ENCODE measurements at regions not wholly inside any gene's neighbourhood (a gene's known extent, or its start where the extent isn't known, plus 50 kb on each side); places are given as distances from the start of the nearest gene placed in this dataset.
"Not testable (repeated sequence)": the region's sequence is repeated elsewhere in the genome, so short reads cannot be mapped to it uniquely, and the experiment has no call there.

- no peak for DNase-seq
Observed at GRCh38 chr2:49861821-49862220, 707.5 kb upstream of the FSHR start.

- DNase-seq, result no peak
Observed at GRCh38 chr2:49860834-49861233, 706.5 kb upstream of the FSHR start.

GRCh38 chr2:49860170-49860569 is 705.9 kb upstream of the FSHR start:
- no peak for DNase-seq

- no peak for DNase-seq
Observed at GRCh38 chr2:49858657-49859056, 704.3 kb upstream of the FSHR start.

- no peak for DNase-seq
Observed at GRCh38 chr2:49858113-49858490, 703.8 kb upstream of the FSHR start.

GRCh38 chr2:49857371-49858112 is 703.2 kb upstream of the FSHR start:
- no peak for DNase-seq

GRCh38 chr2:49845671-49846070 is 691.4 kb upstream of the FSHR start:
- no peak for DNase-seq

- no peak for DNase-seq
Observed at GRCh38 chr2:49845021-49845420, 690.7 kb upstream of the FSHR start.

- not testable (repeated sequence) for DNase-seq
Observed at GRCh38 chr2:49844113-49844512, 689.8 kb upstream of the FSHR start.

- no peak for DNase-seq
Observed at GRCh38 chr2:49843314-49843713, 689.0 kb upstream of the FSHR start.

GRCh38 chr2:49840428-49840975 is 686.2 kb upstream of the FSHR start:
- DNase-seq, result no peak

GRCh38 chr2:49839818-49840217 is 685.5 kb upstream of the FSHR start:
- DNase-seq, result no peak

- no peak for DNase-seq
Observed at GRCh38 chr2:49837561-49838293, 683.4 kb upstream of the FSHR start.

- no peak for DNase-seq
Observed at GRCh38 chr2:49836017-49836416, 681.7 kb upstream of the FSHR start.

- DNase-seq, result no peak
Observed at GRCh38 chr2:49834433-49834832, 680.1 kb upstream of the FSHR start.

- DNase-seq, result no peak
Observed at GRCh38 chr2:49832555-49832954, 678.2 kb upstream of the FSHR start.

GRCh38 chr2:49831698-49832367 is 677.5 kb upstream of the FSHR start:
- no peak for DNase-seq

- no peak for DNase-seq
Observed at GRCh38 chr2:49830846-49831245, 676.5 kb upstream of the FSHR start.

GRCh38 chr2:49827366-49827765 is 673.1 kb upstream of the FSHR start:
- DNase-seq, result no peak

- DNase-seq, result no peak
Observed at GRCh38 chr2:49813208-49813607, 658.9 kb upstream of the FSHR start.

- no peak for DNase-seq
Observed at GRCh38 chr2:49812730-49813129, 658.4 kb upstream of the FSHR start.

- DNase-seq, result no peak
Observed at GRCh38 chr2:49811502-49811901, 657.2 kb upstream of the FSHR start.

- no peak for DNase-seq
Observed at GRCh38 chr2:49807689-49808088, 653.4 kb upstream of the FSHR start.

- no peak for DNase-seq
Observed at GRCh38 chr2:49804111-49804510, 649.8 kb upstream of the FSHR start.

All from NCI-H1930 (cell line).